A673 (cell line): ENCODE measurements at regions not wholly inside any gene's neighbourhood (a gene's known extent, or its start where the extent isn't known, plus 50 kb on each side); places are given as distances from the start of the nearest gene placed in this dataset.

Experiments
- CTCF ChIP-seq: fragments of 300-800, 200-600 bp; sonication (generic); conservative IDR thresholded peaks from 2 replicates; pipeline ENCODE4 v1.5.1; 2017; ENCODE audit warnings: low read depth, mild to moderate bottlenecking, antibody characterized with exemption, low read length, moderate library complexity, mixed read lengths
- EZH2 ChIP-seq: fragments of 200-600 bp; sonication (generic); IDR thresholded peaks from 2 replicates; pipeline ENCODE4 v1.6.1; 2017; ENCODE audit warnings: borderline replicate concordance, low read depth, mild to moderate bottlenecking, mixed read lengths, antibody characterized with exemption, low read length; ENCODE audit not compliant: poor library complexity, severe bottlenecking

- no peak for TF ChIP-seq CTCF
- no peak for TF ChIP-seq EZH2
Measured at GRCh38 chr1:74830766-74831165, 97.8 kb downstream of the TYW3 start.
